NCI-H510A treated with DMSO at 0.1 percent for 48 hours (cell line): ENCODE measurements at regions not wholly inside any gene's neighbourhood (a gene's known extent, or its start where the extent isn't known, plus 50 kb on each side); places are given as distances from the start of the nearest gene placed in this dataset.
"Not testable (repeated sequence)": the region's sequence is repeated elsewhere in the genome, so short reads cannot be mapped to it uniquely, and the experiment has no call there.

Source experiments
- DNase-seq: peaks from one replicate; lab custom pipeline; 2025; lab: John Stamatoyannopoulos, UW

GRCh38 chrX:33989936-33990335 lies 142.2 kb downstream of the FAM47A start:
- DNase-seq, result peak; percentile 18

GRCh38 chrX:33987458-33987857 lies 144.7 kb downstream of the FAM47A start:
- DNase-seq, result no peak

GRCh38 chrX:33974676-33975075 lies 157.4 kb downstream of the FAM47A start:
- no peak for DNase-seq

GRCh38 chrX:33970028-33970967 lies 161.8 kb downstream of the FAM47A start:
- no peak for DNase-seq

- no peak for DNase-seq
Measured at GRCh38 chrX:33969105-33969504, 163.0 kb downstream of the FAM47A start.

- DNase-seq, result no peak
Measured at GRCh38 chrX:33968611-33969010, 163.5 kb downstream of the FAM47A start.

- no peak for DNase-seq
Measured at GRCh38 chrX:33949300-33949699, 182.8 kb downstream of the FAM47A start.

- DNase-seq, result not testable (repeated sequence)
Measured at GRCh38 chrX:33926249-33926648, 205.9 kb downstream of the FAM47A start.

GRCh38 chrX:33923262-33923661 lies 208.9 kb downstream of the FAM47A start:
- DNase-seq, result no peak

GRCh38 chrX:33909836-33910235 lies 222.3 kb downstream of the FAM47A start:
- DNase-seq, result no peak

- no peak for DNase-seq
Measured at GRCh38 chrX:33908898-33909297, 223.2 kb downstream of the FAM47A start.

- no peak for DNase-seq
Measured at GRCh38 chrX:33908074-33908473, 224.0 kb downstream of the FAM47A start.

- DNase-seq, result no peak
Measured at GRCh38 chrX:33906971-33907370, 225.1 kb downstream of the FAM47A start.

GRCh38 chrX:33892670-33893069 lies 239.4 kb downstream of the FAM47A start:
- peak; percentile 72 for DNase-seq

- no peak for DNase-seq
Measured at GRCh38 chrX:33855251-33855650, 276.9 kb downstream of the FAM47A start.

- DNase-seq, result not testable (repeated sequence)
Measured at GRCh38 chrX:33852146-33852545, 280.0 kb downstream of the FAM47A start.

- no peak for DNase-seq
Measured at GRCh38 chrX:33840176-33840575, 291.9 kb downstream of the FAM47A start.

- DNase-seq, result peak; percentile 1
Measured at GRCh38 chrX:33831211-33831610, 300.9 kb downstream of the FAM47A start.

GRCh38 chrX:33817266-33817665 lies 314.8 kb downstream of the FAM47A start:
- DNase-seq, result no peak

GRCh38 chrX:33808636-33809035 lies 323.5 kb downstream of the FAM47A start:
- no peak for DNase-seq

- DNase-seq, result no peak
Measured at GRCh38 chrX:33784548-33784947, 347.6 kb downstream of the FAM47A start.

- DNase-seq, result no peak
Measured at GRCh38 chrX:33741807-33742206, 390.3 kb downstream of the FAM47A start.

GRCh38 chrX:33735182-33735581 lies 396.9 kb downstream of the FAM47A start:
- no peak for DNase-seq
